VCaP (cell line): ENCODE measurements at regions not wholly inside any gene's neighbourhood (a gene's known extent, or its start where the extent isn't known, plus 50 kb on each side); places are given as distances from the start of the nearest gene placed in this dataset.

Experiments used
- H3K27ac ChIP-seq: fragments of 450-650 bp; 2 replicates; pipeline ENCODE4 v1.5.1; 2017
- CTCF ChIP-seq: fragments of 450-650 bp; conservative IDR thresholded peaks from 2 replicates; pipeline ENCODE4 v1.5.1; 2017; ENCODE audit warnings: mild to moderate bottlenecking, moderate library complexity

GRCh38 chr3:178415384-178415783, 120.9 kb upstream of the KCNMB2 start:
- H3K27ac ChIP-seq, result no peak overlapping the region
- TF ChIP-seq CTCF, result no peak

GRCh38 chr3:178417736-178418135, 118.5 kb upstream of the KCNMB2 start:
- no peak for TF ChIP-seq CTCF
- H3K27ac ChIP-seq, result no peak overlapping the region

GRCh38 chr3:178419071-178419470, 117.2 kb upstream of the KCNMB2 start:
- TF ChIP-seq CTCF, result no peak
- peak overlapping the region; percentile 80 for H3K27ac ChIP-seq

- no peak for TF ChIP-seq CTCF
- H3K27ac ChIP-seq, result peak overlapping the region; percentile 80
Measured at GRCh38 chr3:178420033-178420432, 116.2 kb upstream of the KCNMB2 start.

- peak overlapping the region; percentile 80 for H3K27ac ChIP-seq
- TF ChIP-seq CTCF, result no peak
Measured at GRCh38 chr3:178421069-178421468, 115.2 kb upstream of the KCNMB2 start.

GRCh38 chr3:178422406-178422805, 113.8 kb upstream of the KCNMB2 start:
- no peak for TF ChIP-seq CTCF
- H3K27ac ChIP-seq, result peak overlapping the region; percentile 80; the same call in 1 of the 2 replicates

GRCh38 chr3:178428037-178428436, 108.2 kb upstream of the KCNMB2 start:
- no peak for TF ChIP-seq CTCF
- no peak overlapping the region for H3K27ac ChIP-seq
